ENCODE measurements at regions not wholly inside any gene's neighbourhood (a gene's known extent, or its start where the extent isn't known, plus 50 kb on each side); places are given as distances from the start of the nearest gene placed in this dataset.
"Not testable (repeated sequence)": the region's sequence is repeated elsewhere in the genome, so short reads cannot be mapped to it uniquely, and the experiment has no call there.

DNA sequence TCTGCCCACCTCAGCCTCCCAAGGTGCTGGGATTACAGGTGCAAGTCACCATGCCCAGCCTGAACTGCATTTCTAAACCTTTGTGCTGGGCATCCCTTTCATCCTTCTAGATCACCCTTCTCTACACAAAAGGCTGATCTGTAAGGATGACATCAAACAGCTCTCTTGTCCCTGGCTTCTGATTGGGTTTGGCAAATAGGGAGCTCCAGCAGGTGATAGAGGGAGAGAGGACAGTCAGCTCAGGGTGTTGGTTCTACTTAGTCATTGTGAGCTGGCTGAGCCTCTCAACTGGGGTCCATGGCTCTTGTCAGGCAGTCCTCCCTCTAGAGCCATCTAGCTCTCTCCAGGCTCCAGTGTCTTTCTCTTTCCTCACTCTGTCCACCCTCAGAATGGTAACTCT is 237.6 kb upstream of the JARID2 start:
- no peak overlapping the region for H3K4me3 ChIP-seq (ENCODE audit: low read depth, low read length)

DNA sequence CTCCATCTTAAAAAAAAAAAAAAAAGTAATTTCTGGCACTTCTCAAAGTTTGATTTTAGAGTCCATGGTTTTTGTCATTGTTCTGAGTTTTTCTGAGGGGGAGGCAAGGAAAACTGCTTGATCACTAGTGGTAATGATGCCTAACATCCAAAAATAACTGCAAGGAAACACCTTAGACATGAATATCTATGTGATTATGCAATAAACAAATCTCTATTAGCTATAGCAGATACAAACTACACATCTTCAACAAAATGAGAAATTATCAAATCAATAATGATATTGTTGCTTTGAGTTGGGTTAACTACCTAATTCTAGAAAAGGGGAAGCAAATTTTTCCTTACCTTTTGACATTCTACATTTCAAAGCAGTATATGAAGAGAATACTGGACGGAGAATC is 230.9 kb upstream of the JARID2 start:
- H3K4me3 ChIP-seq (ENCODE audit: low read depth, low read length): no peak overlapping the region

DNA sequence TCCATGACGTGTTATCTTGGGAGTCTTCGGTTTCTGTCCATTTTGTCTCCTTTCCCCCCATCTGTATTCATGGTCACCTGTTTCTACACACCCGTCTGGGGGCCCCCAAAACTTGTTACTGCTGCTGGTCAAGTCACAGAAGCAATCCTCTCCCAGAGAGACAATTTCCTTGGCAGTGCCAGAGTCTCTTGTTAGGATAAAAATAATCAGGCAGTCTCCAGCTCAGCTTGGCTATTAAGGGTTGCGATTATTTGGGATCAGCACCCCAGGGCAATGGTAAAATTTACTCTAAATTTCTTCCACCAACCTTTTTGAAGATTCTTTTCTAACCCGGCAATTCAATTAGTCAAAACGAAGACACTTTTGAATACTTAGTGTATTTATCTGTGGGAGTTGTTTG is 229.1 kb upstream of the JARID2 start:
- H3K4me3 ChIP-seq (ENCODE audit: low read depth, low read length): no peak overlapping the region

DNA sequence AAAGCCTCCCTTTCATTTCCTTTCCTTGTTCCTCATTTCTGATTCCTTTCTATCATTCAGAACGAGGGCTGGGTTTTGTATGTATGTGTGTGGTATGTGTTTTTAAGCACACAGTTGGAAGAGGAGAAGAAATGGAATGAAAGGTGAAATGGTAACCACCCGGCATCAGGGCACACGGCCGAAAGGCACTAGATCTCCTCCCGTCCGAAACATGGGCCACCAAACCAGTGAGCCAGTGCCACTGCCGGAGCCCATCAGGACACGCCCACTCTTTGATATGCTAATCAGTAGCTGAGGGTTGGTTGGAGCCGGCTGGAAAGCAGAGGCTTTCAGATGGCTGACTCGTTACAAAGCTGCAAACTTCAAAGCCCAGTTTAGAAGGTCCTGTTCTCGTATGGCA is 228.6 kb upstream of the JARID2 start:
- no peak overlapping the region for H3K4me3 ChIP-seq (ENCODE audit: low read depth, low read length)

DNA sequence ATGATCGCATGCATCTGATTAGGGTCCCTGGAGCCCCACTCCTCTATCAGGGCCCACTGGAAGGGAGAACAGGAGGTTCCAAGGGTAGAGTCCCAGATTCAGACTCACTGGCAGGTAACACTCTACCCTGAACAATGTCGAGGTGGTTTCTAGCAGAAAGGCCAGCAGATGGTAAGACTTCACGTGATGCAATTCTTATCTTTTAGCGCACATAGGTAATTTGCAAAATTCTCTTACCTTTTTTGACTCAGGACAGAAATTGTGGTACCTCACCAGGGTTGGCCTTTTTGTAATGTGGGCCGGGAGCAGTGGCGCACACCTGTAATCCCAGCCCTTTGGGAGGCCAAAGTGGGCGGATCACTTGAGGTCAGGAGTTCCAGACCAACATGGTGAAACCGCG is 228.1 kb upstream of the JARID2 start:
- H3K4me3 ChIP-seq (ENCODE audit: low read depth, low read length): no peak overlapping the region

DNA sequence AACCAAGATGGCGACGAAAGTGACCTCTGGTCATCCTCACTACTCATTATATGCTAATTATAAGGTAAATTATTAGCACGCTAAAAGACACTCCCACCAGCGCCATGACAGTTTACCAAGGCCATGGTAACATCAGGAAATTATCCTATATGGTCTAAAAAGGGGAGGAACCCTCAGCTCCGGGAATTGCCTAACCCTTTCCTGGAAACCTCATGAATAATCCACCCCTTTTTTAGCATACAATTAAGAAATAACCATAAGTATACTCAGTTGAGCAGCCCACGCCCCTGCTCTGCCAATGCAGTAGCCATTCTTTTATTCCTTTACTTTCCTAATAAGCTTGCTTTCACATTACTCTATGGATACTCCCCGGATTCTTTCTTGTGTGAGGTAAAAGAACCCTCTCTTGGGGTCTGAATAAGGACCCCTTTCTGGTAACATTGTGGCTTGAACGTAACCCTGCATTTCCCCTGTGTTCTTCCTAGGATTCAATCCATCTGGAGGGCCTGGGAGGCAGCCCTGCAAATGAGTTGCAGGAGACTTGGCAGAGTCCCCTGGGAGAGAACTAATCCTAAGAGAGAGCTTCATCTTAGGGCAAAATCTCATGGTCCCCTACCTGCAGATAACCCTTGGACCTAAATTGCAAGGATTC is 225.6 kb upstream of the JARID2 start:
- no peak overlapping the region for H3K4me3 ChIP-seq (ENCODE audit: low read depth, low read length)

DNA sequence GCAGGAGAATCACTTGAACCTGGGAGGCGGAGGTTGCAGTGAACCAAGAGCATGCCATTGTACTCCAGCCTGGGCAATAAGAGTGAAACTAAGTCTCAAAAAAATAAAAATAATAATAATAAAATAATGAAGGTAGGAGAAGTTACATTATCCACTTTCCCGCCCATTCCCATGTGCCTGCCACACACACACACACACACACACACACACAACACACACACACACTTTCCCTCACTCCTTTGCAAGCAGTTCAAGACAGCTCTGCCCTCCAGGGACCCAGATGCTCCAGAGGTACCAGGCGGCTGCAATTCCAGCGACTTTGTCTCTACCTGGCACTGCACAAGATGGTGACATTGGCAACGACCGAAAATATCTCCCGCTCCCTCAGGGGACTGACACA is 224.8 kb upstream of the JARID2 start:
- H3K4me3 ChIP-seq (ENCODE audit: low read depth, low read length): peak overlapping the region; percentile 29

DNA sequence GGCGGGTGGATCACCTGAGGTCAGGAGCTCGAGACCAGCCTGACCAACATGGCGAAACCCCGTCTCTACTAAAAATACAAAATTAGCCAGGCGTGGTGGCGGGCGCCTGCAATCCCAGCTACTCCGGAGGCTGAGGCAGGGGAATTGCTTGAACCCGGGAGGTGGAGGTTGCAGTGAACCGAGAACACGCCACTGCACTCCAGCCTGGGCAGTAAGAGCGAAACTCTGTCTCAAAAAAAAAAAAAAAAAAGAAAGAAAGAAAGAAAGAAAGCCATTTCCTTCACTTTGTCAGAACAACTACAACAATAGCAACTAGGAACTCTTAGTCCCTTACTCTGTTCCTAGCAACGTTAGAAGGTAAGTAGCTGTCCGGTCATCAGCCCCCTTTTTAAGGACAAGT is 222.9 kb upstream of the JARID2 start:
- H3K4me3 ChIP-seq (ENCODE audit: low read depth, low read length): not testable (repeated sequence)

DNA sequence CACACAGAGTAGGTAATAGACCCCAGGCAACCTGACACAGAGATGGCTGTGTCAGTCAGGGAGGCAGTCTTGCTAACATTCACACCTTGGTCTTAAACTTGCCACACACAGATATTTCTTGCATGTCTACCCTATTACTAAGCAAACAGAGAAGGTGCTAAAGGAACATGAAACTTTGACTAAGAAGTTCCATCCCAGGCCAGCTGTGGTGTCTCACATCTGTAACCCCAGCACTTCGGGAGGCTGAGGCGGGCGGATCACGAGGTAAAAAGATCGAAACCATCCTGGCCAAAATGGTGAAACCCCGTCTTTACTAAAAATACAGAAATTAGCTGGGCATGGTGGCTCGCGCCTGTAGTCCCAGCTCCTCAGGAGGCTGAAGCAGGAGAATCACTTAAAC is 222.4 kb upstream of the JARID2 start:
- no peak overlapping the region for H3K4me3 ChIP-seq (ENCODE audit: low read depth, low read length)

DNA sequence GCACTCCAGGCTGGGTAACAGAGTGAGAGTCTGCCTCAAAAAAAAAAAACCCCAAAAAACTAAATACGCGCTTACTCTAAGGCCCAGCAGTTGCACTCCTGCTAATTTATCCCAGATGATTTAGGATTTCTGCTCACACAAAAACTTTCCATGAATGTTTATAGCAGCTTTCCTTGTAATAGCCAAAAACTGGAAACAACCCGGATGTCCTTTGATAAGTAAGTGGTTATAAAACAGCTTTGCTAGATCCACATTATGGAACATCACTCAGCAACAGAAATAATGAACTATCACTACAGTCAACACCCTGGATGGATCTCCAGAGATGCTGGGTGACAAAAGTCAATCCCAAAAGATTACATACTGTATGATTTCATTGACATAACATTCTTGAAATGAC is 220.4 kb upstream of the JARID2 start:
- no peak overlapping the region for H3K4me3 ChIP-seq (ENCODE audit: low read depth, low read length)

DNA sequence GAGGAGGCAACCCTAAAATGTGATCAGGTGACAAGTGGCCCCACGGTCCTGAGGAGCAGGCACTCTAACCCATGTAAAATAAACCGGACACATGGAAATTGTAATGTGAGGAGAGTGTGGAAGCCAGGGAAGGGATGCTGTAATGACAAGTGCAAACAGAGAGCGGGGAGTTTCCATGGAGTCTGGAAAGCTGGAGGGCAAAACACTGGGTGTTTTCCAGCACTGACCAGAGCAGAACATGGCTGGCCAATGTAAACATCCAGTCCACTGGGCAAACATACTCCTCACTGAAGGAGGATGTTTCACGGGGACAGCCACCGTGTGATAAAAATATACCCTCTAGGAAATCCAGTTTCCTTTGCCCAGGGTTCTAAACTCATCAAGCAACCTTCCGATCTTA is 219.0 kb upstream of the JARID2 start:
- H3K4me3 ChIP-seq (ENCODE audit: low read depth, low read length): no peak overlapping the region

DNA sequence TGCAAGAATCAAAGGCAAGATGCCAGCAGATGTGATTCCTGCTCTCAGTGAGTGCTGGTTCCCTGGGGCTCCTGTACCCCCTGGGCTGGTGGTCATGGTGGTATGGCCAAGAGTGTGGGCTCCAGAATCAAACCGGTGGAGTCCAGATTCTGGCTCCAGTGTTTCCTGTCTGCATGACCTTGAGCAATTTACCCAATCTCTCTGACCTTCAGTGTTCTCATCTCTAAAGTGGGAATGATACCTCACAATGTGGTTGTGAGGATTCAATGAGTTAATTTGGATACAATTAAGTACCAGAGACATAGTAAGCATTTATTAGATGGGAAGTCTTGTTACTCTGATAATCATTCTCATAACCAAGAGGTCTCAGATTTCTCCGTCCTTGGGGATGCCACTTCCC is 218.4 kb upstream of the JARID2 start:
- H3K4me3 ChIP-seq (ENCODE audit: low read depth, low read length): no peak overlapping the region

DNA sequence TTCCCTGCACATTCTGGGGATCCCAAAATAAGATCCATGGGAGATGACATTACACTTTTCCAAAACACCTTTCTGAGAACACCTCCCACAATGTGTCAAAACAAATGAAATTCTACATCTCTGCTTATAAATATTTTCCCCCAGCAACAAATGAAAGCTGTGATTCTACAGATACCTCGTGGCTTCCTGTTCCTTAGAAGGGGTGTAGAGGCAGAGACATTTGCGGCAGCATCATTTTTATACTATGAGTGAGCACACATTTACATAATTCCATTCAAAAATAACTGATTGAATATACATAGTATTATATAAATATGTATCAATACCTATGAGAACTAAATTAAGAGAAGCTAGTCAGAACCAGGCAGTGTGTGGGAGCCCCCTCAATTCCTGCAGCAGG is 213.9 kb upstream of the JARID2 start:
- H3K4me3 ChIP-seq (ENCODE audit: low read depth, low read length): no peak overlapping the region

DNA sequence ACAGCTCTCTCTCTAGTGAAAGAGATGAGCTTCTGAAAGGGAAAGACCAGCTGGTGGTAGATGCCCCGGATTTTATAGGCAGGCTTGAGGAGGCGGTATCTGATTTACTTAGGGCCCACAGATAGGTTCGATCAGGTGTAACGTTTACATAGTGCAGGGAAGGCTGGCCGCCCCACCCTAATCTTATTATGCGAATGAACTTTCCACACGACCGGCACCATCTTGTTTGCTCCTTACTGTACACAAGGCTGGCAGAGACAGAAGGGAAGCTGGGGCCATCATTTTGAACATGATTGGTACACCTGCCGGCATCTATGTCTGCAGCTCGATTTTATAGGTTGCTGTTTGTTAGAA is 212.0 kb upstream of the JARID2 start:
- H3K4me3 ChIP-seq (ENCODE audit: low read depth, low read length): no peak overlapping the region

DNA sequence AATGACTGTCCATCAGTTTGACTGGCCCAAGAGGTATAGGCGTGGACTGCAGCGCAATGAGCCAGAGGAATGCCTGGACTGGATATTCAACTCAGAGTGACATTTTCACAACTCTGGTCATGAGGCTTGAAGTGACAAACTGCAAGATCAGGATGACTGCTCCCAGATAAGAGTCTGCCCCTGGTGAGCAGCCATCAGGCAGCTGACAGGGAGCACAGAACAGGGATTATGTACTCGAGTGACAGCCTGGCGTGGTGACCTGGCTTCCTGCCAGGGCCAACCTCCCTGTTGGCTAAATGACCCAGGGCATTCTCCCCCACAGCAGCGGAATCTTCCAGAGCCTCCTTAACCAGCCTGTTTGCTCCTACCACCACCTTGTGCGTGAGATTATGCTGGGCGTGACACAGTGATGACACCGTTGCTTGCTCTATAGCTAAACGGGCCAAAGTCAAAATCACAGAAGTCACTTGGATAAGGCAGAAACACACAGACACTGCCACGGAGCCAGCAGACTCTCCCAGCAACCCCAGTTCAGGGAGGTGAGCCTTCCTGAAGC is 209.1 kb upstream of the JARID2 start:
- no peak overlapping the region for H3K4me3 ChIP-seq (ENCODE audit: low read depth, low read length)

DNA sequence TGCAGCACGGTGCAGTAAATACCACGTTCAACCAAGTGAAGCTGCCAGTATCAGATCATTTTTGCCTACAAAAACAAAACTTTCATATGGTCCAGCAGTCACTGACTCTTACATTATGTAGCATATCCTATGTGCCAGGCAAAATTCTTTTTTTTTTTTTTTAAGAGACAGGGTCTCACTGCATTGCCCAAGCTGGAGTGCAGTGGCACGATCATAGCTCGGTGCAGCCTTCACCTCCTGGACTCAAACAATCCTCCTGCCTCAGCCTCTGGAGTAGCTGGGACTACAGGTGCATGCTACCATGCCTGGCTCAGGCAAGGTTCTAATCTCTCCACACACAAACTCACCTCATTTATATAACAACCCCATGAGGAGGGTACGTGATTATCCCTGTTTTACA is 208.6 kb upstream of the JARID2 start:
- no peak overlapping the region for H3K4me3 ChIP-seq (ENCODE audit: low read depth, low read length)

DNA sequence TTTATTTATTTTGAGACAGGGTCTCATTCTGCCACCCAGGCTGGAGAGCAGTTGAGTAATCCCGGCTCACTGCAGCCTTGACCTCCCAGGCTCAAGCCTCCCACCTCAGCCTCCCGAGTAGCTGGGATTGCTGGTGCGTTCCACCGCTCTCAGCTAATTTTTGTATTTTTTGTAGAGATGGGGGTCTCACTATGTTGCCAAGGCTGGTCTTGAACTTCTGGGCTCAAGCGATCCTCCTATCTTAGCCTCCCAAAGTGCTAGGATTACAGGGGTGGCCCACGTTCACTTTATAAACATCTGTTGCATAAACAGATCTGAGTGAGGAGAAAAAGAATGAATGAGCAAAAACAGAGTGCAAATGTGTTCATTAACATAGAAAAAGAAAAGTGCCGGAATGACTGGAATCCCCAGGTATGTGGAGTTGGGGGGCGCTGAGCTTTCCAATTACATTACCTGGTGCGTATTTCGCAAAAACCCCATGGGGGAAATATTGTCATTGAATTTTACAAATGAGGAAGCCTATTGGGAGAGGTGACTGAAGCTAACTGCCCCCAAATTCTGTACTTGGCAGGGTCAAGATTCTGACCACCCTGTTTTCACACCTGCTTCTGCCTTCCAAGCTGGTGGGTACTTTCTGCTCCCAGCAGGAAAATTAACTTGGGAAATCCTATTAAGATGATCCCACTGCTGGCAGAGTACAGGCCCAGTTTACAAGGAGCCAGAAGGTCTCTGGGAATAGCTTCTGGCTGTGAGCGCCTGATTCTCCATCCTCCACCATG is 207.7 kb upstream of the JARID2 start:
- no peak overlapping the region for H3K4me3 ChIP-seq (ENCODE audit: low read depth, low read length)

DNA sequence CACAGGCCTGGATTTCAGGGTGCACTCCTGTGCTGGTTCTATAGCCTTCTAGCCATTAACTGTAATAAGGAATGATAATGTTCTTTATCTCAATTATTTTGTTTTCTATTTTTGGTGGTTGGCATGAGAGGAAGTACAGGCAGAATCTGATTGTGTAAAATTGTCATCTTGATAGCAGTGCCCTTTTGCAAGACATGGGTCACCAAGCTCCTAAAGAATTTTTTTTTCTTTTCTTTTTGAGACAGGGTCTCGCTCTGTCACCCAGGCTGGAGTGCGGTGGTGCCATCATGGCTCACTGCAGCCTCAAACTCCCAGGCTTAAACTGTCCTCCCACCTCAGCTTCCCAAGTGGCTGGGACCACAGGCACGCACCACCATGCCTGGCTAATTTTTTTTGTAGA is 206.7 kb upstream of the JARID2 start:
- no peak overlapping the region for H3K4me3 ChIP-seq (ENCODE audit: low read depth, low read length)

DNA sequence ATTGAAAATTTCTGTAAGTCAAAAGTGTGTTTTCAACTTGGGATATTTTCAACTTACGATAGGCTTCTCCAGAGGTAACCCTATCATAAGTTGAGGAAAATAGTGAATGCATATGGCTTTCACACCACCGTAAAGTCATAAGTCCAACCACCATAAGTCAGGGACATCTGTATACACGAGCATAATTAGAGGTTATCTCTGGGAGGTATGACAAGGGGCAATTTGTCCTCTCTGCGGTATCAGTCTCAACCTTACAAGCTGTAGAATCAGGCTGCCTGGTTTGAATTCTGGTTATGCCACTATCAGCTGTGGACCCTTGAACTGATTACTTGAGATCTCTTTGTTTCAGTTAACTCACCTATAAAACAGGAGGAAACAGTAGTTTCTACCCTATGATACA is 202.9 kb upstream of the JARID2 start:
- H3K4me3 ChIP-seq (ENCODE audit: low read depth, low read length): no peak overlapping the region

DNA sequence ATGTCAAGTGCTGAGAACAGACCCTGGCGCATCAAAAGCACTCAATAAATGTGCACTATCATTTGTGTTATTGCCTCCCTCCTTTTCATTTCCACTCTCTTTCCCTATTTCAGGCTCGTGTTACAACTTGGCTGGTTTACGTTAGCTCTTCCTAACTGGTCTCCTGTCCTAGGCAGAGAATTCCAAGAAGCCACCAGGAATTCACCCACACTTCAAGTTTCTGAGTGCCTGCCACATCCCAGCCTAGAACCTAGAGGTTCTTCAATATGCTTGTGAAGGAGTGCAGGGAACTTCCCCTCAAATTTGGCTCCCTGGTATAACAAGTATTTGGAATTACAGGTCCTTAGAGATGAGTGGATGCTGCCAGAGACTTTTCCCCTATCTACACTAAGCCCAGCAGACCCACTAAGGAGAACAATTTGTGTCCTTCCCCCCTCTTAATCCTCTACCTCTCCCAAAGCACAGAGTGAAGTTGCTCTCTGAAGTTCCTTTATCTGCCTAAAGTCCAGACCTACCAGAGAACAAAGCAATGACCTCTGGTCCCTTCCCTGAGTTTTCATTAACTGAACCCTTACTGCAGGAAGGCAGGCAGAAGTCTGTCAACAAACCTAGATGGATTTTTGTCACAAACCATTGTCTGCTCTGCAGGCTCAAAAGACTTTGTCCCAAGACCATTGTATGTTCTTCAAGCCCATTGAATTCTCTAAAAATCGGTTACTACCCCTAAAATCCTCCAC is 201.6 kb upstream of the JARID2 start:
- H3K4me3 ChIP-seq (ENCODE audit: low read depth, low read length): no peak overlapping the region

DNA sequence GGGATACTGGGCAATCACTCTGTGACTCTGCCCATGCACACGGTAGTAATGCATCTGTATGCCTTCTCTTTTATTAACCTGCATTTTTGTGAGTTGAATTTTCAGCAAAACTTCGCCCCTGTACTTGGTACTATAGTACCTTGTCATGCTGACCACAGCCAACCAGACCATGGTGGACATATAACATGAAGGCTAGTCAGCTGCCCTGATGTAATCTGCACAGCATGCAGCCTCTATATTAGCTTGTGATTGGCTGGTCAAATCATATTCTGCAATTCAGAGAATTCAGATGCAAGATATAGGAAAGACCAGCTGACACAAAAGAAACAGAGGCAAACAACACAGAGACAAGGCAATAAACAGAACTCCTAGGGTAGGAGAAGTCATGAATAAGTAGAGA is 200.9 kb upstream of the JARID2 start:
- no peak overlapping the region for H3K4me3 ChIP-seq (ENCODE audit: low read depth, low read length)

DNA sequence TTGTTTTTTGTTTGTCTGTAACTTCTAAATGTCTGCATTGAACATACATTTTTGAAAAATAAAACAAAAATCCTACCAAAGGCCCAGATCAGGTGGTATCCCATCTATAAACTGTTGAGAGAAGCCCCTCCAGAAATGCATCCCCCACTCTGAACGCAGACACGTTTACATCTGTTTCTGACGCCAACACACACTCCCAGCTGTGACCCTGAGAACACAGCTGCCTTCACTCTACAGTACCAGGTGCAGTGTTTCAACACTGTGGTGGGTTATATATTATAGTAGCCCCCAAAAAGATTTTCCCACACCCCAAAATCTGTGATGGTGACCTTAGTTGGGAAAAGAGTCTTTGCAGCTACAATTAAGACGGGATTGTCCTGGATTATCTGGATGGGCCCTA is 199.1 kb upstream of the JARID2 start:
- no peak overlapping the region for H3K4me3 ChIP-seq (ENCODE audit: low read depth, low read length)

Data from iPS-11a (cell line).